Stomach (tissue), 8 donors: ENCODE measurements at regions not wholly inside any gene's neighbourhood (a gene's known extent, or its start where the extent isn't known, plus 50 kb on each side); places are given as distances from the start of the nearest gene placed in this dataset.
A peak's percentile ranks its signal among the peaks of the same experiment; 100 is the strongest.

Experiments used
- DNase-seq, 2 donors: peaks; one replicate each; pipeline versions ENCODE4 v3.0.0 to v3.0.0-alpha.2; 2013 to 2019
- H3K27ac ChIP-seq, 5 donors: fragments of 200-600 bp in 4 of 5; sonication (generic) in 4 of 5; one replicate each; pipeline ENCODE4 v1.5.1; 2013 to 2019; ENCODE audit warnings: mild to moderate bottlenecking in 1 of 5, moderate library complexity in 1 of 5
- H3K27me3 ChIP-seq, 3 donors: fragments of 200-600 bp; sonication (generic); one replicate each; pipeline ENCODE4 v1.5.1; 2017 to 2019; ENCODE audit warnings: mixed run types in 1 of 3
- H3K36me3 ChIP-seq, 4 donors: fragments of 200-600 bp; sonication (generic); 1 replicate in 3 of 4; 2 replicates in 1 of 4; pipeline ENCODE4 v1.5.1; 2016 to 2019
- H3K4me1 ChIP-seq, 4 donors: fragments of 200-600 bp; sonication (generic); one replicate each; pipeline ENCODE4 v1.5.1; 2016 to 2019
- H3K4me3 ChIP-seq, 4 donors: fragments of 200-600 bp; sonication (generic) in 3 of 4; one replicate each; pipeline ENCODE4 v1.5.1; 2016 to 2019; ENCODE audit warnings: mild to moderate bottlenecking in 1 of 4
- H3K9me3 ChIP-seq, 4 donors: fragments of 200-600 bp; sonication (generic); one replicate each; pipeline ENCODE4 v1.5.1; 2016 to 2019
- CTCF ChIP-seq, 7 experiments: fragments of 450-650 bp in 4 of 7; fragments of 200-600 bp in 3 of 7; sonication (generic) in 3 of 7; IDR thresholded peaks; one replicate each; pipeline ENCODE4 v1.5.1; 2016 to 2019; ENCODE audit warnings: antibody characterized with exemption in 7 of 7, control low read depth in 2 of 7, mild to moderate bottlenecking in 1 of 7
- EP300 ChIP-seq: sonication (generic); formaldehyde crosslinking; IDR thresholded peaks from one replicate; pipeline ENCODE4 v1.6.1; 2017; ENCODE audit warnings: antibody characterized with exemption
- POLR2A ChIP-seq, 4 donors: fragments of 450-650 bp; IDR thresholded peaks; one replicate each; pipeline ENCODE4 v1.6.1; 2016; ENCODE audit warnings: antibody characterized with exemption in 4 of 4, control low read depth in 2 of 4, mild to moderate bottlenecking in 1 of 4, moderate library complexity in 1 of 4
- POLR2AphosphoS5 ChIP-seq, 3 donors: sonication (generic); formaldehyde crosslinking; IDR thresholded peaks; one replicate each; pipeline ENCODE4 v1.6.1; 2016; ENCODE audit warnings: antibody characterized with exemption in 3 of 3
- WGBS, 5 donors: extraction: QIAGEN DNeasy Blood & Tissue Kit in 3 of 5; methylation state at CpG; one replicate each; pipeline versions ENCODE4 v1.1.5 to v1.1.7; 2013 to 2018; 5-methylcytosine and 5-hydroxymethylcytosine counted together
- intact Hi-C: fragments of 100-400 bp; cut with DNase I; formaldehyde crosslinking; loops from one replicate; pipeline ENCODE4 v1.15.1; 2023; ENCODE audit warnings: low total_unique reads
- donor health status: healthy with polysubstance abuse.
- donor health status: Bipolar disorder and iron deficiency.
- donor health status: healthy.

GRCh38 chr20:6993011-6993410 is 225.5 kb downstream of the BMP2 start:
- H3K27ac ChIP-seq, result no peak overlapping the region
- intact Hi-C loops, result no loop called here
- no peaks in the 10 kb centered on the region for H3K36me3 ChIP-seq
- no peaks in the 10 kb centered on the region for H3K9me3 ChIP-seq
- 31 to 47% (median 44%) methylated on average over 2 of the region's 2 CpGs for WGBS, 5 donors
- no peaks in the 10 kb centered on the region for H3K27me3 ChIP-seq
- DNase-seq, result no peak
- H3K4me1 ChIP-seq, result no peaks in the 10 kb centered on the region
- no peak overlapping the region for H3K4me3 ChIP-seq
- TF ChIP-seq CTCF (IDR thresholded peaks at IDR 0.05) (no peak), POLR2AphosphoS5 (IDR thresholded peaks at IDR 0.05) (no peak), EP300 (no peak), POLR2A (IDR thresholded peaks at IDR 0.05) (no peak)

- no peak overlapping the region for H3K27ac ChIP-seq
- WGBS, 5 donors, result 58 to 72% (median 64%) methylated on average over 7 of the region's 7 CpGs
- H3K9me3 ChIP-seq, result no peaks in the 10 kb centered on the region
- TF ChIP-seq CTCF (IDR thresholded peaks at IDR 0.05) (no peak), POLR2A (IDR thresholded peaks at IDR 0.05) (no peak), POLR2AphosphoS5 (IDR thresholded peaks at IDR 0.05) (no peak), EP300 (no peak)
- H3K4me3 ChIP-seq, result no peak overlapping the region
- no peaks in the 10 kb centered on the region for H3K27me3 ChIP-seq
- H3K4me1 ChIP-seq, result no peaks in the 10 kb centered on the region
- DNase-seq, result peak in 1 of 2 donors; percentile 4
- no peaks in the 10 kb centered on the region for H3K36me3 ChIP-seq
- intact Hi-C loops, result no loop called here
Measured at GRCh38 chr20:6993511-6993910, 226.0 kb downstream of the BMP2 start.

DNA sequence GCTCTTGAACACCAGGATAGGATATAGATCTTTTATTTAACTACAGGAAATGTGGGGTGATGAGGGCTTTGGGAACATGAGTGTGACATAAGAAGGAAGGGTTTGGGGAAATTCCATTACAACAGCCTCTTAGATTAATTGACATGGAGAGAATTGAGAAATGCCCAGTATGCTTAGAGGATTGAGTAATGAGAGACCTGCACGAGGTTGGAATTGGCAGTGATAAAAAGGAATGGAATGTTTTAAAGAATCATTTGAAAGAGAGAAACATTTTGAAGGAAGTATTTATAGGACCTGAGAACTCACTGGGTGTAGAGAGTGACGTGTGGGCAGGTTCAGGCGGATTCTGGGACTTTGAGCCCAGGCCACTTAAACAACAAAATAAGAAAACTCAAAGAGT is 227.0 kb downstream of the BMP2 start:
- intact Hi-C loops, result no loop called here
- no peak overlapping the region for H3K27ac ChIP-seq
- DNase-seq, result no peak
- no peaks in the 10 kb centered on the region for H3K36me3 ChIP-seq
- 63 to 66% (median 64%) methylated on average over 3 of the region's 3 CpGs for WGBS, 5 donors
- H3K4me1 ChIP-seq, result no peaks in the 10 kb centered on the region
- no peak overlapping the region for H3K4me3 ChIP-seq
- H3K27me3 ChIP-seq, result no peaks in the 10 kb centered on the region
- H3K9me3 ChIP-seq, result no peaks in the 10 kb centered on the region
- no peak for TF ChIP-seq CTCF (IDR thresholded peaks at IDR 0.05)
- TF ChIP-seq POLR2A (IDR thresholded peaks at IDR 0.05), result no peak
- no peak for TF ChIP-seq EP300
- TF ChIP-seq POLR2AphosphoS5 (IDR thresholded peaks at IDR 0.05), result no peak

DNA sequence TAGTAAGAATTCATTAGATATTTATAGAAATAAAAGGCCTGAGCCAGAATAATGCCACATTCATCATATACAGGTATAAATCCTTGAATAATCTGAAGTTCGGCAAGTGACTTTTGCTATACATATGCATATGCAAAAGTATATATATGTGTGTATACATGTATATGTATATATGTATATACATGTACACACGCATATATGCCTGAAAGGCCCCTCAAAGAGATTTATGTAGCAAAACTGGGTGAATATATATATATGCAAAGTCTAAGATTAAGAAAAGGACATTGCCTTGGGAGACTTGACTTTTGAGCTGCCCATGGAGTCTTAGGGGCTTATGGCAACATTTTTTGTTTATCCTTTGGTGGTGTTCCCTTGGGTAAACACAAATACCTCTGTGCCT is 231.4 kb downstream of the BMP2 start:
- H3K4me1 ChIP-seq, result no peaks in the 10 kb centered on the region
- no peak for TF ChIP-seq EP300
- no peak for TF ChIP-seq CTCF (IDR thresholded peaks at IDR 0.05)
- no peak for TF ChIP-seq POLR2A (IDR thresholded peaks at IDR 0.05)
- TF ChIP-seq POLR2AphosphoS5 (IDR thresholded peaks at IDR 0.05), result no peak
- no peak overlapping the region for H3K27ac ChIP-seq
- WGBS, 5 donors, result 81 to 94% (median 90%) methylated on average over 2 of the region's 2 CpGs
- H3K4me3 ChIP-seq, result no peak overlapping the region
- intact Hi-C loops, result no loop called here
- H3K9me3 ChIP-seq, result no peaks in the 10 kb centered on the region
- H3K36me3 ChIP-seq, result no peaks in the 10 kb centered on the region
- DNase-seq, result no peak
- no peaks in the 10 kb centered on the region for H3K27me3 ChIP-seq

- WGBS, 5 donors, result 54 to 75% (median 63%) methylated on average over 6 of the region's 6 CpGs
- no peaks in the 10 kb centered on the region for H3K4me1 ChIP-seq
- no peaks in the 10 kb centered on the region for H3K36me3 ChIP-seq
- no peaks in the 10 kb centered on the region for H3K27me3 ChIP-seq
- H3K4me3 ChIP-seq, result no peak overlapping the region
- no peak for DNase-seq
- TF ChIP-seq EP300, result no peak
- no peak for TF ChIP-seq POLR2A (IDR thresholded peaks at IDR 0.05)
- no peak for TF ChIP-seq CTCF (IDR thresholded peaks at IDR 0.05)
- no peak for TF ChIP-seq POLR2AphosphoS5 (IDR thresholded peaks at IDR 0.05)
- intact Hi-C loops, result no loop called here
- no peaks in the 10 kb centered on the region for H3K9me3 ChIP-seq
- no peak overlapping the region for H3K27ac ChIP-seq
Measured at GRCh38 chr20:6999381-6999780, 231.9 kb downstream of the BMP2 start.
